Activated CD8-positive, alpha-beta memory T cell treated with anti-CD3 and anti-CD28 coated beads for 24 hours (primary cell): ENCODE measurements at regions not wholly inside any gene's neighbourhood (a gene's known extent, or its start where the extent isn't known, plus 50 kb on each side); places are given as distances from the start of the nearest gene placed in this dataset.

Experiments
- DNase-seq: peaks from one replicate; pipeline ENCODE4 v3.0.0-alpha.2; 2020

- no peak for DNase-seq
Measured at GRCh38 chr15:47292638-47293190, 424.6 kb upstream of the SEMA6D start.

DNA sequence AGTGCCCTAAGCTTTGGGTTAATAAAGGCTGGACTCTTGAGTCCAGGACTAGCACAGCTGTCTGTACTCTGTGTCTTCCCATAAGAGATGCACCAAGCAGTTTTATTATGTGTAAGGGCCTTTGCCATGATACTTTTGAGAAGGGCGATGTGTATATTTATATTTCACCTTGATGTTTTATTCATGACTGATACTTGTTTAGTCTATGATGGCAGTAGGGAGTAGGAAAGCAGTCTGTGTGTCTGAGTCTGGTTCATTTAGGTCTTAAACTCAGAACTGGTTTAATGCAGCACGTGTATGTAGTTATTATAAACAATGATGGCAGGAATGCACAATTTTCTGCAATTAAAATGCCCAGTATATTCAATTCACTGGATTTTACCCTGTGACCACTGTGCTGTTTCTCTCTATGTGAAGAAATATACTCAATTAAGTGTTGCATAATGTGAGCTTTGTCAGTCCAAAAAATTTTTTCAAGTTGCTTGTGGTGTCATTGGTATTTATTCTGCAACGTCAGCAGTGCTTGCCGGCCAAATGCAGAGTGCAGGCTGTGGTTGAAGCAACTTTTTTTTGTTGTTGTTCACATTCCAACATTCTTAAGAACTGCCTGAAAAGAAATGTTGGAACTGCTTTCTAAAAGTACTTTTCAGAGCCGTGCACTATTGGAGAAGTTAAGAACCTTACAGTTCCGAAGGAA is 423.7 kb upstream of the SEMA6D start:
- DNase-seq = no peak

DNA sequence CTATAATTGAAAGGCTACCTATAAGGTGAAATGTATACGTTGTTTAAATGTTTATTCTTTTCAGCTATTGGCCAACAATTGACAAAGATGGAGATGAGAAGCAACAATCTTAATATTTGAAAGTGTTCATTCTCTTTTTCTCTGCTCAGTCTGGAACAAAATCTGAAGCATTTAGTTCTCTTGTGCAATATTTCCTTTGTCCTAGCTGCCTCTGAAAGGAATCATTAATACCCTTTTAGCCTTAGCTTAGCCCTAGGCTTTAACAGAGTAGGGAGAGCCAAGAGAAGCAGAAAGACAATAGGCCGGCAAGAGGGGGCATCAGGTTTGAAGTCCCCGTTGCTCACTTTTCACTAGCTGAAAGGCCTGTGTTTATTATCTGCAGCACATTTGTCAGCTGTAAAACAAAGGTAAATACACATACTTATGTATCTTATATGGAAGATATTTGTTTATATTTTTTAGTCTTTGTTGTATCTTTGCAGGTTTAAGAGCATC is 422.5 kb upstream of the SEMA6D start:
- DNase-seq = no peak

DNA sequence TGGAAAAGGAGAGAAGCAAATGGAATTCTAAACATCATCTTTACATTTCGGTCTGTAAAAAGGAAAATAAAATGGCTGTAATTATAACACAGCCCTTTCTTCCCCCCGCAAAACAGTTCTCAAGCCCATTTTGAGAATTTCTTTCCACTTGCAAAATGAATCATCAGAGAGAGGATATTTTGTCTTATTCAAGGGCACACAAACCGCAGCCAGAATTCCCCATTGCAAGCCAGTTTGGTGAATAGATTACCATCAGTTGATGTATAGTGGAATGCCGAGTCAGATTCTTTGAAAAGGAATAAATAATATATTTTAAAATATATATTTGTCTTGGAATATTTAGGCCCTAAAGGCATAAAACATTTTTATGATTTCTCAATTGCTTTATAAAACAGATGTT is 420.4 kb upstream of the SEMA6D start:
- DNase-seq = no peak

- DNase-seq = no peak
Measured at GRCh38 chr15:47299846-47300434, 417.4 kb upstream of the SEMA6D start.

DNA sequence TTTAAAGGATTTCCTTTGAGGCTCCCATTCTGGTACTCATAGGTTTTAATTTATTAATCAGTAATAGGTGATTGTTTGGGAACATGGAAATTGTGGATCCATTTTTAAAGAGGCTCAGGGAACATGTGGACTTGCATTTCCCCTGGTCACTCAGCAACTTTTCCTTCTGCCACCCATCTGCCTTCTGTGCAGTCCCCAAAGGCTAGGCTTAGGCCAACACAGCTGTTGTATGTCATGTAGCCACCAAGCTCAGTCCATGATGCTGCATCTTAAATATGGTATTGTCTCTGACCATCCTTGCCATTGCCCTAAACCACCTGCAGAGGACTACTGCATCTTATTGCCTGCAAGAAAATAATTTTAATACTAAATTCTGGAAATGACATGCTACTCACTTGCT is 416.7 kb upstream of the SEMA6D start:
- DNase-seq = no peak

- DNase-seq = no peak
Measured at GRCh38 chr15:47301481-47301880, 415.8 kb upstream of the SEMA6D start.

DNA sequence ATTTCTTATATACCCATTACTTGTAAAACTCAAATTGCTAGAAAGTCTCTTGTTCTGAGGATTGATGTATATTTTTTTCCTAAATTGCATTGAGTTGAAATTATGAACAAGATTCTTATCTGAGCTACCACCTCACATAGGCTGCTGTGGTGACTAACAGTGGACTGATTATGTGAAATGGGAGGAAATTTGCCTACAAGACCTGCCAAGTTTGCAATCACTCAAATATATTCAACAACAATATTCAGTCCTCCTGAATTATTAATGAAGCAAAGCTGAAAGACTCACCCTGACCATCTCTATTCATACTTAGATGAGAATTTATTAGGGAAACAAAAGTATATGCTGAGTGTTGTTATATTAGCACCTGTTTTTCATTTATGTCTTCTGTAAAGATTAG is 412.6 kb upstream of the SEMA6D start:
- no peak for DNase-seq

DNA sequence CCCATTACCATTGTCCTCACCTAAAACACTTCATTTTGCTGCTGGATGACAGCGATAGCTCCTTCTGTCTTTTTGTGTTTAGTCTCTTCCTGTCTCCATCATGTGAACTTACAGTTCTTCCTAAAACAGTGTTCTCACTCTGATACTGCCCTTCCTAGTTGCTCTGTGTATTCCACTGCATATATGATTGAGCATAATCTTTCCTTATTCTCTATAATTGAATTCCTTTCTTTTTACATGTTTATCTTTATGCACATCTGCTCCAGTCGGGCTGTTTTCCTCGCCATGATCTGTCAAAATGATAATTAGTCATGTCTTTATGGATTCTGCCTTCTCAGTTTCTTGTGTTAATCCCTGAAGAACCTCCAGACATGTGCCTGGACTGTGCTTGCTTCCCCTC is 405.1 kb upstream of the SEMA6D start:
- no peak for DNase-seq

- DNase-seq = no peak
Measured at GRCh38 chr15:47326410-47327333, 390.6 kb upstream of the SEMA6D start.

DNA sequence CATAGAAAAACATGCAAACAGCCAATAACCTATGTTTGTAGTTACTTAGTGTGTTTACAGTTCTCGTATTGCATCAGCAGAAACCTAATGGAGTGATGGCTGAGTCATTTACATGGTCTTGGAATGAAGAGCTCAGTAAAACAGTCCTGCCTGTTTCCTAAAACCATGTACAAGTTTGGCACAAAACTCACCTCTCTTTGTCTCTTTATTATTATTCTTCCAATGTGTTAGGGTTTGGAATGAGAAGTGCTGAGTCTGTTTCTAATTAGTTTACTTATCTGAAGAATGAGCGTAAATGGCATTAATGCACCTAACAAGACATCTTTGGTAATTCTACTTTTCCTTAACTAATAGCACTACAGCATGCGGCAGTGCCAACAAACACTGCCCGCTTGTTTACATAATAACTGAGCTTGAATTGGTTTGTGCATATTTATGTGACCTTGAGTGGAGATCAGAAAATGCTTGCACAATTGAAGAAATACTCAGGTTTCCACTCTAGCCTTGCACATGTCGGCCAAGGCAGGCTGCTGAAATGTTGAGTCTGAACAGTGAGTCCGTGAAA is 385.4 kb upstream of the SEMA6D start:
- DNase-seq = no peak

- no peak for DNase-seq
Measured at GRCh38 chr15:47332481-47332880, 384.8 kb upstream of the SEMA6D start.

- no peak for DNase-seq
Measured at GRCh38 chr15:47333734-47334133, 383.6 kb upstream of the SEMA6D start.

DNA sequence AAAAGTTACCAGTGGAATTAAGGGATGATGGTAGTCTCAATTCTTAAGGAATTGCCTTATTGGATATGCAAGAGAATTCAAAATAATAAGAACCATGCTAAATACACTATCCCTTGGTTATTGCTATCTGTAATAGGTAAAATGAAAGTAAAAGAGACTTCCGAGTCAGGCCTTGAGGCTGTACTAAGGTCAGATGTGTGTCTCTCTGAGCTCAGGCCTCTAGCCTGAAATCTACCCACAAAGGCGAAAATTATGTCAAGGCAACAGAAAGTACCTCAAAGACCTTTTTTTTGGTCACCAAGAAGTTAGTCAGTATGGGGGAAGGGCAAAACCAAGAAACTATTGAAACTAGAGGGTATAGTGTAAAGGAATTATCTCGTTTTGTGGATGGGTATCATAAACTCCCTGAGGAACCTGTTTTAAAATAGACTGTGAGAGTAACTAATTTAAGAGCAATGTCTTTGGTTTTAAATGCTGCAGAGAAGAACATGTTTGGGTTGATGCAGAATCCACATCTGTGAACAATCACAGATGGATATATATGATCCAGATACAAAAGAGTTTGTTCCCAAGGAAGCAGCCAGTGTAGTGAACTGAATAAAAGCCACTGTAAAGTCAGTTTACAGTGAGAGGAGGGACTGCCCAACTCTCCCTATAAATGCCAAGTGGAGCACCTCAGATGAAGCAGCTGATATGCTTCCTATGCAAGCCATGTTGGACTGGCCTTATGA is 382.3 kb upstream of the SEMA6D start:
- no peak for DNase-seq

GRCh38 chr15:47337106-47337505 is 380.2 kb upstream of the SEMA6D start:
- DNase-seq = no peak

DNA sequence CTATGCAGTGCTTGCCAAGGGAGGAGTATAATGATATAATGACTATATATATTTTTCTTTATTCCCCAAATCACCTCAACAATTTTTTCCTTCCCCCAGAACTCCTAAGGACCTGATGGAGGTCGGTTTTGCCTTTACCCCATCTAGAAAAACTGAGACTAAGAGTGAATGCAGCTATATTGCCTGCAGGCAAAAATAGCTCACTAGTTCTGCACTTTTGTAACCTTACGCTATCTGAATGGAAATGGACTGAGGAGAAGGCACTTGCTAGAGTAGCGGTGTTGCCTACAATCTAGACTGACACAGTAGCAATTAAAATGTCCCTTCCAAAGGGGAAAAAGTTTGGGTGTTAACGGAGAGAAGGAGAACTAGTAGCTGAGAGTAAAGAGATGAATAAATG is 379.5 kb upstream of the SEMA6D start:
- DNase-seq = no peak

DNA sequence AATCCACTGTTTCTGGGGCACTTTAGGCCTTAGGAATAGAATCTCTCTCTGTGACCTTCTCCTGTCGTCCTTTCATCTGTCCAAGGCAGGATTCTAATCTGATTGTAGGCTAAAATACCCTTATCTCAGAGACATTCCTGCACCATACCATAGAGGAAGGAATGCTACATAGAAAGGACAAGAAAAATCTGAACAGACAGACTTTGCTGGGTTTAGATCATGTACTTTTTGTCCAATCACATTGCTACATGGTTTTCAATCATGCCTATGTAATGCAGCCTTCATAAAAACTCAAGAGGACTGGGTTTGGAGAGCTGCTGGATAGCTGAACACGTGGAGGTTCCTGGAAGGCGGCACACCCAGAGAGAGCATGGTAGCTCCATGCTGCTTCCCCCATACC is 378.5 kb upstream of the SEMA6D start:
- no peak for DNase-seq

GRCh38 chr15:47339800-47340570 is 377.3 kb upstream of the SEMA6D start:
- DNase-seq = no peak

- DNase-seq = no peak
Measured at GRCh38 chr15:47340571-47340920, 376.8 kb upstream of the SEMA6D start.

GRCh38 chr15:47349179-47349578 is 368.1 kb upstream of the SEMA6D start:
- DNase-seq = no peak

DNA sequence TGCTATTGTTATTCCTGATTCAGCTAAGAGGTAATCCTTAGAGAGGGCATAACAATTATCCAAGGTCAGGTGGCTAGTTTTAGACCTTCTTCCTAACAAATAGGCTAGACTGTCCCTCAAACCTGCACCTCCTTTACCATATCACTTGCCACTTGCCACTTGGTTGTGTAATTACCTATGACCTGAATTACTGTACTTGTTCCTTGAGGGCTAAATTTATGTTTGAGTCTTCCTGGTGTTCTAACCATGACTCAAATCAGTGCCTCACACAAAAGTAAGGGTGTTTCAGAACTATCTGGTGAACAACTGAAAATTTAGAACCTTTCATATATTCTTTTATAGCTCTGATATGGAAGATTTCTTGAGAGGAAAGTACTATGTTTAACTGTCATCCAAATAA is 365.8 kb upstream of the SEMA6D start:
- no peak for DNase-seq

GRCh38 chr15:47352217-47352616 is 365.1 kb upstream of the SEMA6D start:
- DNase-seq = no peak
